ENCODE measurements at regions not wholly inside any gene's neighbourhood (a gene's known extent, or its start where the extent isn't known, plus 50 kb on each side); places are given as distances from the start of the nearest gene placed in this dataset.

GRCh38 chr1:29779146-29779545, 542.8 kb downstream of the PTPRU start:
- no peak for TF ChIP-seq POLR2A (IDR thresholded peaks at IDR 0.05; ENCODE audit: low read depth, low read length)
- TF ChIP-seq POLR2AphosphoS5 (IDR thresholded peaks at IDR 0.05; ENCODE audit: low read depth, low read length), result no peak
